ENCODE measurements at regions not wholly inside any gene's neighbourhood (a gene's known extent, or its start where the extent isn't known, plus 50 kb on each side); places are given as distances from the start of the nearest gene placed in this dataset.

DNA sequence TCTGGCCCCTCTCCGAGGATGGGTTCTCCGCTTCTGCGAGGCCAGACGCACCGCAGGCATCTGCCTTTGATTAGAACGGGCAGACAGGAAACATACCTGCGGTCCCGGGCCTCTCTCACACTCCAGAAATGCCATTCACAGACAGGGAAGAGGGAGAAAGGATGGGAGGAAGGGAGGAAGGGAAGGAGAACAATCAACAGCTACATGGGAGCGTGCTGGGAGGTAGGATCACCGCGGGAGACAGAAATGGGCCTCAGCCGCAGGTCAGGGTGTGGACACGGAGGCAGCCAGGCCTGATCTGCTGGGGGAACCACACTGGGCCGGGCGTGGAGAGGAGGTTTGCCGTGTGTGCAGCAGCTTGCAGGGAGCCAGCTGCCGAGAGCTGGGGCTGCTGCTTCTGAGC lies 90.7 kb upstream of the RGMA start:
- Histone ChIP-seq H3K9me3 (no peaks in the 10 kb centered on the region), H3K4me3 (no peak overlapping the region), H3K4me1 (peaks cover 0 to 12% (median 0%) of the 10 kb centered on the region in 12 donors), H3K27ac (no peak overlapping the region), H3K36me3 (no peaks in the 10 kb centered on the region), H3K27me3 (no peaks in the 10 kb centered on the region)
- no peak for ATAC-seq
- TF ChIP-seq POLR2A (IDR thresholded peaks at IDR 0.05), result no peak
- TF ChIP-seq, protein P1, sequence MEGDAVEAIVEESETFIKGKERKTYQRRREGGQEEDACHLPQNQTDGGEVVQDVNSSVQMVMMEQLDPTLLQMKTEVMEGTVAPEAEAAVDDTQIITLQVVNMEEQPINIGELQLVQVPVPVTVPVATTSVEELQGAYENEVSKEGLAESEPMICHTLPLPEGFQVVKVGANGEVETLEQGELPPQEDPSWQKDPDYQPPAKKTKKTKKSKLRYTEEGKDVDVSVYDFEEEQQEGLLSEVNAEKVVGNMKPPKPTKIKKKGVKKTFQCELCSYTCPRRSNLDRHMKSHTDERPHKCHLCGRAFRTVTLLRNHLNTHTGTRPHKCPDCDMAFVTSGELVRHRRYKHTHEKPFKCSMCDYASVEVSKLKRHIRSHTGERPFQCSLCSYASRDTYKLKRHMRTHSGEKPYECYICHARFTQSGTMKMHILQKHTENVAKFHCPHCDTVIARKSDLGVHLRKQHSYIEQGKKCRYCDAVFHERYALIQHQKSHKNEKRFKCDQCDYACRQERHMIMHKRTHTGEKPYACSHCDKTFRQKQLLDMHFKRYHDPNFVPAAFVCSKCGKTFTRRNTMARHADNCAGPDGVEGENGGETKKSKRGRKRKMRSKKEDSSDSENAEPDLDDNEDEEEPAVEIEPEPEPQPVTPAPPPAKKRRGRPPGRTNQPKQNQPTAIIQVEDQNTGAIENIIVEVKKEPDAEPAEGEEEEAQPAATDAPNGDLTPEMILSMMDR (IDR thresholded peaks at IDR 0.05), result no peak
- WGBS, 4 donors, result 52 to 64% (median 61%) methylated on average over 17 of the region's 17 CpGs
- intact Hi-C loops (cut with DNase I), result loop anchor here in 1 of 10 donors (10.0 kb wide), 1 partner anchor 55 kb away; no protein-coding TSS in a partner anchor
- no peak for DNase-seq

DNA sequence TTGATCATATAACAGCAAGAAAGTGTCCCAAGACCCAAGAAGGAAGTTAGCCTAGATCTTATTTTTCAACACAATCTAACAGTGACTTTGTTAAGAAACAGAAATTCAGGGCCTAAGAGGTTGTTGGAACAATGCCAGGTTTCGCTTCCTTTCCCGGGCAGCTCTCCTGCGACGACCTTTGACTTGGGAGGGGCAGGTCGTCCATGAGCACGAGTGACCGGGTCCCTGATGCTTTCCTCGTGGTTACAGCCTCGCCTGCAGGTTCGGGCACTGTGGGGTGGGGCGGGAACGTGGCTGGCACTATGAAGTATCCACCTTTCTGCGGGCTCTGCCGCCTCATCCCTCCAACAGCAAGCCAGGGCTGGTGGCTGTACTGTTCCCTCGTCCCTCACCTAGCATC lies 90.1 kb upstream of the RGMA start:
- intact Hi-C loops (cut with DNase I), result no loop called here
- H3K4me3 ChIP-seq, result no peak overlapping the region
- peaks cover 0 to 12% (median 0%) of the 10 kb centered on the region in 12 donors for H3K4me1 ChIP-seq
- no peaks in the 10 kb centered on the region for H3K36me3 ChIP-seq
- no peaks in the 10 kb centered on the region for H3K9me3 ChIP-seq
- TF ChIP-seq POLR2A (IDR thresholded peaks at IDR 0.05), result no peak
- TF ChIP-seq, protein P1 (IDR thresholded peaks at IDR 0.05), result no peak
- ATAC-seq (peak; percentile 22 to 60 (median 32)), DNase-seq (peak in 3 of 5 donors; percentile 23 to 50 (median 46))
- no peaks in the 10 kb centered on the region for H3K27me3 ChIP-seq
- H3K27ac ChIP-seq, result no peak overlapping the region
- WGBS, 4 donors, result 39 to 53% (median 44%) methylated on average over 12 to 15 of the region's 15 CpGs

DNA sequence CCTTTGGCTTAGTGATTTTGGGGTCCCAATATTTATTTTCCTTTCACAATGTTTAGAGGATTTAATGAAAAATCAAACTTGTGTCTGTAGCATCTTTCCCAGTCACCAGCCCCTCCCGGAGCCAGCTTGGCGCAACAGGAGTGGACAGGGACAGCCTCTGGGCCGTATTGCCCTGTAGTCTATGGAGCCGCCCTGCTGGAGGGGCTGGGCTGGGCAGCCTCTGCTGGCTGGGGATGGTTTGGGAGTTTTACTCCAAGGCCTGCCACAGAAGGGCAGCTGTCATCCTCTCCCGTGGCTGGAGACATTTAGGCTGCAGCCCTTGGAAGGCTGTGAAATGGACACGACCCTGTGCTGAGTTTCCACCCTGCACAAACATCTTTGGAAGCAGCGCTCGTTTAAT lies 89.4 kb upstream of the RGMA start:
- WGBS, 4 donors, result 90 to 94% (median 91%) methylated on average over 7 to 8 of the region's 8 CpGs
- H3K27me3 ChIP-seq, result no peaks in the 10 kb centered on the region
- no peak for DNase-seq
- peaks cover 0 to 12% (median 0%) of the 10 kb centered on the region in 12 donors for H3K4me1 ChIP-seq
- no peaks in the 10 kb centered on the region for H3K9me3 ChIP-seq
- intact Hi-C loops (cut with DNase I), result no loop called here
- ATAC-seq, result no peak
- TF ChIP-seq, protein P1 (IDR thresholded peaks at IDR 0.05), result no peak
- TF ChIP-seq POLR2A (IDR thresholded peaks at IDR 0.05), result no peak
- no peaks in the 10 kb centered on the region for H3K36me3 ChIP-seq
- no peak overlapping the region for H3K4me3 ChIP-seq
- H3K27ac ChIP-seq, result no peak overlapping the region

DNA sequence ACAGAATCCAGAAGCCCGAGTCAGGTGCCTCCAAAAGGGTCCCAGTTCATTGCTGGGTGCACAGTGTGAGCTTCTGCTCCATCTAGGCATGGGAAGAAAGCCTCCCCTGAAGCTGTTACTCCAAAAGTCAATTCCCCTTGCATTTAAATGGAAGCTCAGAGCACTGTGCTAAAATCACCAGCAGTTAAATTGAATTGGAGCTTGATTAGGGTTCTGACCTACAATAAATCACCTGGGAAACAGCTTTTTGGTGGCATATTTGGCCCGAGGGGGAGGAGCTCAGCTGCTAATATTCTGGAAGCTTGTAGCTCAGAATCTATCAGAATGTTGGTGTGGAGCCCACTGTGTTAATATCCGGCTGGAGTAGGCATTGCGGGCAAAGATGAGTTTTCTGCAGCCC lies 87.1 kb upstream of the RGMA start:
- Histone ChIP-seq H3K27ac (no peak overlapping the region), H3K9me3 (peaks cover 0 to 3% (median 0%) of the 10 kb centered on the region in 12 donors), H3K27me3 (peaks cover 0 to 3% (median 0%) of the 10 kb centered on the region in 9 donors), H3K4me3 (no peak overlapping the region), H3K36me3 (no peaks in the 10 kb centered on the region), H3K4me1 (peaks cover 0 to 12% (median 0%) of the 10 kb centered on the region in 12 donors)
- DNase-seq, result no peak
- TF ChIP-seq POLR2A (IDR thresholded peaks at IDR 0.05), result no peak
- TF ChIP-seq, protein P1 (IDR thresholded peaks at IDR 0.05), result no peak
- intact Hi-C loops (cut with DNase I), result no loop called here
- ATAC-seq, result no peak
- WGBS, 4 donors, result 80 to 89% (median 85%) methylated on average over 4 of the region's 4 CpGs
